GM10248 (cell line): ENCODE measurements at regions not wholly inside any gene's neighbourhood (a gene's known extent, or its start where the extent isn't known, plus 50 kb on each side); places are given as distances from the start of the nearest gene placed in this dataset.

Source experiments
- CTCF ChIA-PET: fragments of 300-600 bp; sonication (Branson Sonifier 250); formaldehyde crosslinking; extraction: SDS; loops from one replicate; lab custom pipeline; 2021; ENCODE audit warnings: antibody characterized with exemption; lab: Yijun Ruan, JAX
- POLR2A ChIA-PET: fragments of 350-650 bp; sonication (Branson Sonifier 250); formaldehyde crosslinking; extraction: SDS; loops from one replicate; lab custom pipeline; 2020; ENCODE audit warnings: antibody characterized with exemption; lab: Yijun Ruan, JAX
- DNase-seq: peaks from one replicate; pipeline ENCODE4 v3.0.0; 2012; ENCODE audit errors: extremely low spot score
- TF ChIP-seq, protein P1 (sequence below): IDR thresholded peaks from 2 replicates; pipeline ENCODE4 v1.5.1; 2012; ENCODE audit warnings: mild to moderate bottlenecking, low read depth; ENCODE audit errors: extremely low read depth, missing control alignments, control extremely low read depth

DNA sequence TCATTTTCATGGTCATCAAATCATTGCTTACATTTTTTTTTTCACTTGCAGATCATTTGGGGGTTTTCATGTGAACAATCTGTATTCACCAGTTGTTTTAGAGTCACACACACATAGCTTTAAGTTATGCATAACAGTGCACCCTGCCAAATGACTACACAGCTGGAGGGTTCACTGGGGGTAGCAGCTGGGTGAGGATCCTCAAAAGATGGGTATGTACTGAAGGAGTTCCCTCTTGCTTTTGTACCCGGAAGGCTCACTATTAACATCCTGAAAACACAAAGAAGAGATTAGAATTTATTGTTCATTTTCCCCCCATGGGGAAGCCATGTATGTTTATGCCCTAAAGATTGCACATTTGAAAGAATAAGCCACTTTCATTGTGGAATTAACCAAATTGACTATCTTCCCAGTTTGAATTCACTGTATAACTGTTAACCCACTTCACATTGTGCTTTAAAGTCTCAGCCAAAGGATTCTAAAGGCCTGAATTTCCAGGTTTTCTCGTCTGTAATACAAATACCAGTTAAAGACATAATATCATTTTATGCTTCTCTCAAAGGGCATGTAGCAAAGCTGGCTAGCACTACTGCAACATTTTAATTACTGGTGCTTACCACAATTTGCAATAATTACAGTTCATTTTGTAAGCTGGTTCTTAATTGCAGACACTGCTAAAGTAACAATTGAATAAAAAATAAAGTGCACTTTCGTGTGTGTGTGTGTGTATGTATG lies 466.4 kb upstream of the MEF2C start:
- TF ChIP-seq, protein P1, sequence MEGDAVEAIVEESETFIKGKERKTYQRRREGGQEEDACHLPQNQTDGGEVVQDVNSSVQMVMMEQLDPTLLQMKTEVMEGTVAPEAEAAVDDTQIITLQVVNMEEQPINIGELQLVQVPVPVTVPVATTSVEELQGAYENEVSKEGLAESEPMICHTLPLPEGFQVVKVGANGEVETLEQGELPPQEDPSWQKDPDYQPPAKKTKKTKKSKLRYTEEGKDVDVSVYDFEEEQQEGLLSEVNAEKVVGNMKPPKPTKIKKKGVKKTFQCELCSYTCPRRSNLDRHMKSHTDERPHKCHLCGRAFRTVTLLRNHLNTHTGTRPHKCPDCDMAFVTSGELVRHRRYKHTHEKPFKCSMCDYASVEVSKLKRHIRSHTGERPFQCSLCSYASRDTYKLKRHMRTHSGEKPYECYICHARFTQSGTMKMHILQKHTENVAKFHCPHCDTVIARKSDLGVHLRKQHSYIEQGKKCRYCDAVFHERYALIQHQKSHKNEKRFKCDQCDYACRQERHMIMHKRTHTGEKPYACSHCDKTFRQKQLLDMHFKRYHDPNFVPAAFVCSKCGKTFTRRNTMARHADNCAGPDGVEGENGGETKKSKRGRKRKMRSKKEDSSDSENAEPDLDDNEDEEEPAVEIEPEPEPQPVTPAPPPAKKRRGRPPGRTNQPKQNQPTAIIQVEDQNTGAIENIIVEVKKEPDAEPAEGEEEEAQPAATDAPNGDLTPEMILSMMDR = no peak
- DNase-seq = no peak
- ChIA-PET CTCF (interaction anchor here (0.5 to 2.1 kb wide), 5 partner anchors 16 to 94 kb away, joined by 3 to 14 read pairs (median 3); no protein-coding TSS in a partner anchor), POLR2A (interaction anchor here (1.0 kb wide), 1 partner anchor 36 kb away, joined by 7 read pairs; no protein-coding TSS in a partner anchor)

DNA sequence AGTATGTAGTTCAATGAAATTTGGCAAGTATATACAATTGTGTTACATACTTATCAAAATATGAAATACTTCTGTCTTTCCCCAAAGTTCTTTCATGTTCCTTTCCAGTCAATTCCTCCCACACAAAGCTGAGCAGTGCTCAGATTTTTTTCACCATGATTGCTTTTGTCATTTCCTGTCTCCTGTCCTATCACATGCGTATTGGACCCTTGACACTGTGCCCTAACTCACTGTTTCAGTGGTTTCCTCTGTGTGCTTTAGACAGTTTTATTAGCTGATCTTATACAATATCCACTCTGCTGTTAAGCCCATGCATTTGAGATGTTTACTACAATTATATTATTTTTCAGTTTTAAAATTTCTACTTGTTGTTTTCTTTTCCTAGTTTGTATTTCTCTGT lies 463.6 kb upstream of the MEF2C start:
- TF ChIP-seq, protein P1 = no peak
- no peak for DNase-seq
- ChIA-PET CTCF (no interaction called here), POLR2A (no interaction called here)

DNA sequence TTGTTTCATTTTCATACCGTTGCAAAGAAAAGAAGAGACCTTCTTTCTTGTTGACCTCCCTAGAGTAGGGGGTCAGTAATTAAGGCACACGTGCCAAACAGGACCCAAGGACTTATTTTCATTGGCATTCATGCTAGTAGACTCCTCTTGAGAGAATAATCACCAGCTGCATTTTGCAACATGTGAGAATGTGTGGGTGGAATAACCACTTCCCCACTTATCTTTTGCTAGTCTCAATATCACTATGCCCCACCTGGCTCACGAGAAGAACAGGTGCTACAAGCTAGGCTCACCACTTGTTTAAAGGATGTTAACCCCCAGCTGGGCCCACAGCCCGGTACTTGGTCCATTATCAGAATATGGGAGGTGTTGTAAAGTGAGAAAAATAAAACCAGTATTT lies 460.7 kb upstream of the MEF2C start:
- ChIA-PET POLR2A (interaction anchor here (1.1 to 1.8 kb wide), 3 partner anchors 10 to 42 kb away, joined by 3 to 6 read pairs (median 6); no protein-coding TSS in a partner anchor), CTCF (interaction anchor here (1.3 to 3.1 kb wide), 6 partner anchors 11 to 615 kb away, joined by 3 to 13 read pairs (median 3); no protein-coding TSS in a partner anchor)
- DNase-seq = peak; percentile 37
- TF ChIP-seq, protein P1 = no peak

DNA sequence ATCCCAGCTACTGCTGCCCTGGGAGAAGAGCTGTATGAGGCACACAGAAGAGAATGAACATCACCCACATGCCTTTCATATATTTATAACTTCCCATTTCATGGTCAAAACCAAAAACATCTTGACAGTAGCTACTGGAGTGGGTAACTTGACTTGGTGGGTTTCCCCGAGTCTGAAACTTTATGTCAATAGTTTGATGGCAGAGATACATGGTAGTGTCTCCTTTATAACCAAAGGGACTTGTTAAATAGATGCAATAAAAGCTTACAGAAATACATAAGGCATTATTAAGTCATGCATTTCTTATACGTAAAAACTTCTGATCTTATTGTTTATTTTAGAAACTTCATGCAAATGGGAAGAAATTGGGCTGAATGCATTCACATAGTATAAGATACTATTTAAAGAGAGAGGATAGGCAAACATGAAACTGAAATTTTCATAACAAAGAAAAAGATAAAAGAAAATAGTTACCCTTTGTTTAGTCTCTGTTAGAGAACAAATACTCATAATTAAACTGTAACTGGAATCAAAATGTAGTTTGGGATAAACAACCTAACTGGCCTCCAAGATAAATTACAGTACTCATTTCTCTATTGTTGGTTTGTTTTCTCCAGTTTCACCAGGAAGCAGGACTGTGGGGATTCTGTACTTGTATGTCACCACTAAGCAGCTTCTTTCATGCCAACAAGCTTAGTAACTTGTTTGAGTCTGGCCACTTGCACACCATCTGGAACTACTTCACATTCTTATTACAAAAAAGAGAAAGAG lies 459.3 kb upstream of the MEF2C start:
- POLR2A ChIA-PET = interaction anchor here (1.0 to 1.8 kb wide), 3 partner anchors 28 to 457 kb away, joined by 3 to 6 read pairs (median 3); no protein-coding TSS in a partner anchor
- DNase-seq = no peak
- CTCF ChIA-PET = interaction anchor here (0.9 to 2.1 kb wide), 8 partner anchors 12 to 513 kb away, joined by 3 to 7 read pairs (median 3); no protein-coding TSS in a partner anchor
- TF ChIP-seq, protein P1 = no peak

DNA sequence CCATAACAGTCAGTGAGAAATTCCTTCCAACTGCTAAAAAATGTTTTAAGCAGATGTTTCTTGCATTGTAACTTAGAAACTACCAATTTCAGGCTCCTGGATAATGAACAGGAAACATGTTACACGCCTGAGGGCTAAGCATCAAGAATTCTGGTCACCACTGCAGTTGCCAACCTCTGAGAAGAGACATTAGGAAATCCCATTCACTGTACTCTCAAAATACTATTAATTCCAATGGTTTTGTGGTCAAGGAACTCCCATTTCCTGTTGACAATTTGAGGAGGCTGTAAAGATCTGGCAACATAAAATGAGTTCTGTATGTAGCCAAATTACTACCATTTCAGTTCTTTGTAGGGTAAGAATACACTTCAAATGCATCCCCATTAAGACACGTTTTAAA lies 456.0 kb upstream of the MEF2C start:
- POLR2A ChIA-PET = no interaction called here

More for the DNA sequence above, 456.0 kb upstream of the MEF2C start:
- DNase-seq = no peak
- TF ChIP-seq, protein P1 = no peak
- CTCF ChIA-PET = interaction anchor here (1.0 to 1.4 kb wide), 3 partner anchors 16 to 26 kb away, joined by 3 to 9 read pairs (median 3); no protein-coding TSS in a partner anchor
